ENCODE measurements at regions not wholly inside any gene's neighbourhood (a gene's known extent, or its start where the extent isn't known, plus 50 kb on each side); places are given as distances from the start of the nearest gene placed in this dataset.

- no peak for TF ChIP-seq CTCF (IDR thresholded peaks at IDR 0.05)
- no peaks in the 10 kb centered on the region for H3K4me1 ChIP-seq
- H3K9me3 ChIP-seq = no peaks in the 10 kb centered on the region
- no peaks in the 10 kb centered on the region for H3K36me3 ChIP-seq
- no peak for DNase-seq
- intact Hi-C loops (cut with DNase I) = no loop called here
- no peak overlapping the region for H3K27ac ChIP-seq
- no peaks in the 10 kb centered on the region for H3K27me3 ChIP-seq
- no peak overlapping the region for H3K4me3 ChIP-seq
- FAIRE-seq = no peak
- no peak for ATAC-seq
- WGBS, 2 donors = 68 to 88% methylated on average over 2 of the region's 2 CpGs
Observed at GRCh38 chr18:60951091-60951490, 382.1 kb upstream of the CDH20 start.

GRCh38 chr18:60962625-60963024 lies 370.6 kb upstream of the CDH20 start:
- 37 to 42% methylated on average over 2 of the region's 2 CpGs for WGBS, 2 donors
- H3K36me3 ChIP-seq = no peaks in the 10 kb centered on the region
- no peak for FAIRE-seq
- no peaks in the 10 kb centered on the region for H3K27me3 ChIP-seq
- no peak for DNase-seq
- ATAC-seq = no peak
- H3K4me3 ChIP-seq = no peak overlapping the region
- H3K4me1 ChIP-seq = no peaks in the 10 kb centered on the region
- no peaks in the 10 kb centered on the region for H3K9me3 ChIP-seq
- H3K27ac ChIP-seq = no peak overlapping the region
- no peak for TF ChIP-seq CTCF (IDR thresholded peaks at IDR 0.05)
- intact Hi-C loops (cut with DNase I) = no loop called here

GRCh38 chr18:60965856-60966255 lies 367.4 kb upstream of the CDH20 start:
- FAIRE-seq (no peak), ATAC-seq (no peak), DNase-seq (no peak)
- no peak overlapping the region for H3K27ac ChIP-seq
- no peak overlapping the region for H3K4me3 ChIP-seq
- H3K9me3 ChIP-seq = no peaks in the 10 kb centered on the region
- intact Hi-C loops (cut with DNase I) = no loop called here
- H3K4me1 ChIP-seq = no peaks in the 10 kb centered on the region
- no peaks in the 10 kb centered on the region for H3K27me3 ChIP-seq
- no peak for TF ChIP-seq CTCF (IDR thresholded peaks at IDR 0.05)
- H3K36me3 ChIP-seq = no peaks in the 10 kb centered on the region

GRCh38 chr18:60966876-60967275 lies 366.4 kb upstream of the CDH20 start:
- Histone ChIP-seq H3K27ac (no peak overlapping the region), H3K4me1 (no peaks in the 10 kb centered on the region), H3K36me3 (no peaks in the 10 kb centered on the region), H3K9me3 (no peaks in the 10 kb centered on the region), H3K27me3 (no peaks in the 10 kb centered on the region), H3K4me3 (no peak overlapping the region)
- no peak for TF ChIP-seq CTCF (IDR thresholded peaks at IDR 0.05)
- no peak for ATAC-seq
- intact Hi-C loops (cut with DNase I) = no loop called here
- DNase-seq = no peak
- FAIRE-seq = no peak
- WGBS, 2 donors = 49 to 62% methylated on average over 2 of the region's 2 CpGs

- no peak for ATAC-seq
- H3K4me3 ChIP-seq = no peak overlapping the region
- H3K27me3 ChIP-seq = no peaks in the 10 kb centered on the region
- intact Hi-C loops (cut with DNase I) = no loop called here
- no peaks in the 10 kb centered on the region for H3K4me1 ChIP-seq
- DNase-seq = no peak
- no peak for FAIRE-seq
- H3K27ac ChIP-seq = no peak overlapping the region
- no peak for TF ChIP-seq CTCF (IDR thresholded peaks at IDR 0.05)
- no peaks in the 10 kb centered on the region for H3K9me3 ChIP-seq
- H3K36me3 ChIP-seq = no peaks in the 10 kb centered on the region
- WGBS, 2 donors = 48 to 66% methylated on average over 7 of the region's 7 CpGs
Observed at GRCh38 chr18:60975420-60975819, 357.8 kb upstream of the CDH20 start.
